ENCODE measurements at regions not wholly inside any gene's neighbourhood (a gene's known extent, or its start where the extent isn't known, plus 50 kb on each side); places are given as distances from the start of the nearest gene placed in this dataset.

GRCh38 chr2:104240984-104241383 lies 612.9 kb upstream of the POU3F3 start:
- H4K20me1 ChIP-seq (ENCODE audit: low read depth, low read length), result no peaks in the 10 kb centered on the region
- 0 out of 2 replicates have a peak, but pooled peaks cover 2% of the 10 kb centered on the region for H3K36me3 ChIP-seq (ENCODE audit: low read length)
- TF ChIP-seq EZH2phosphoT487 (conservative IDR thresholded peaks at IDR 0.05; ENCODE audit: low read length) (no peak), CTCF (IDR thresholded peaks at IDR 0.05; ENCODE audit: insufficient read depth, low read length, poor library complexity, severe bottlenecking) (no peak)

DNA sequence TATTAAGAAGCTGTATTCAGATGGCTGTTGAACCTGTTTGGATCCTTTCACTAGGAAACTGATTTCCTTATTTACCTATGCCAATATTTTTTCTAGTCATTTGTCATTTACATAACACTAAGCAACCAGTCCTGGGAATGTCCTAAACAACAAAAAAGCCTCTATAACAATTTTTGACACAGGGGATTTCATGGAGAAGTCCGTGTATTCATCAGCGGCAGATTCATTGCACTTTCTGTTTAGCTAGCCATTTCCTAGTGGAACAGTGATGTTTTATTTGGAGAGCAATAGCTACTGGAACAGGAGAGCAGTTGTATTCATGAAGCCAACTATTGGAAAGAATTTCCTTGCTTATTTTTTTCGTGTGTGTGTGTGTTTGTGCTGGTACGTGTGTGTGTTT lies 604.3 kb upstream of the POU3F3 start:
- Histone ChIP-seq H3K79me2 (ENCODE audit: insufficient read depth, low read length) (no peaks in the 10 kb centered on the region), H3K4me2 (ENCODE audit: low read depth, low read length, poor library complexity, severe bottlenecking) (no peak overlapping the region), H3K9me2 (replicated peaks; ENCODE audit: insufficient read depth, low read length) (no peaks in the 10 kb centered on the region), H3K36me3 (ENCODE audit: low read length) (no peaks in the 10 kb centered on the region), H3K27me3 (ENCODE audit: low read length) (no peaks in the 10 kb centered on the region), H3K9ac (ENCODE audit: low read length) (no peak overlapping the region), H3K27ac (ENCODE audit: low read depth, low read length) (no peak overlapping the region), H3K4me3 (ENCODE audit: insufficient read depth, low read length, poor library complexity, severe bottlenecking) (no peak overlapping the region), H3K9me3 (ENCODE audit: insufficient read depth, low read length) (no peaks in the 10 kb centered on the region), H4K20me1 (ENCODE audit: low read depth, low read length) (no peaks in the 10 kb centered on the region), H2AFZ (ENCODE audit: low read depth, low read length, severe bottlenecking) (no peak overlapping the region), H3F3A (ENCODE audit: insufficient read depth) (no peaks in the 10 kb centered on the region)
- TF ChIP-seq EZH2phosphoT487 (conservative IDR thresholded peaks at IDR 0.05; ENCODE audit: low read length) (no peak), CTCF (IDR thresholded peaks at IDR 0.05; ENCODE audit: insufficient read depth, low read length, poor library complexity, severe bottlenecking) (no peak)

More at GRCh38 chr2:104240984-104241383, 612.9 kb upstream of the POU3F3 start:
- H2AFZ ChIP-seq (ENCODE audit: low read depth, low read length, severe bottlenecking), result no peak overlapping the region
- peaks cover 18% of the 10 kb centered on the region; the same call in 1 of the 2 replicates for H3K9me3 ChIP-seq (ENCODE audit: insufficient read depth, low read length)
- H3K4me3 ChIP-seq (ENCODE audit: insufficient read depth, low read length, poor library complexity, severe bottlenecking), result no peak overlapping the region
- no peak overlapping the region for H3K4me2 ChIP-seq (ENCODE audit: low read depth, low read length, poor library complexity, severe bottlenecking)
- no peaks in the 10 kb centered on the region for H3K9me2 ChIP-seq (replicated peaks; ENCODE audit: insufficient read depth, low read length)
- no peaks in the 10 kb centered on the region for H3F3A ChIP-seq (ENCODE audit: insufficient read depth)
- H3K79me2 ChIP-seq (ENCODE audit: insufficient read depth, low read length), result no peaks in the 10 kb centered on the region
- no peak overlapping the region for H3K9ac ChIP-seq (ENCODE audit: low read length)
- H3K27ac ChIP-seq (ENCODE audit: low read depth, low read length), result no peak overlapping the region
- H3K27me3 ChIP-seq (ENCODE audit: low read length), result no peaks in the 10 kb centered on the region

GRCh38 chr2:104250635-104251034 lies 603.3 kb upstream of the POU3F3 start:
- Histone ChIP-seq H2AFZ (ENCODE audit: low read depth, low read length, severe bottlenecking) (no peak overlapping the region), H3K4me3 (ENCODE audit: insufficient read depth, low read length, poor library complexity, severe bottlenecking) (no peak overlapping the region), H3K9ac (ENCODE audit: low read length) (no peak overlapping the region), H3K27me3 (ENCODE audit: low read length) (no peaks in the 10 kb centered on the region), H3K9me2 (replicated peaks; ENCODE audit: insufficient read depth, low read length) (no peaks in the 10 kb centered on the region), H3K27ac (ENCODE audit: low read depth, low read length) (no peak overlapping the region), H3K4me2 (ENCODE audit: low read depth, low read length, poor library complexity, severe bottlenecking) (no peak overlapping the region), H3K79me2 (ENCODE audit: insufficient read depth, low read length) (no peaks in the 10 kb centered on the region), H3K9me3 (ENCODE audit: insufficient read depth, low read length) (no peaks in the 10 kb centered on the region), H3K36me3 (ENCODE audit: low read length) (no peaks in the 10 kb centered on the region), H4K20me1 (ENCODE audit: low read depth, low read length) (no peaks in the 10 kb centered on the region), H3F3A (ENCODE audit: insufficient read depth) (no peaks in the 10 kb centered on the region)
- TF ChIP-seq EZH2phosphoT487 (conservative IDR thresholded peaks at IDR 0.05; ENCODE audit: low read length) (no peak), CTCF (IDR thresholded peaks at IDR 0.05; ENCODE audit: insufficient read depth, low read length, poor library complexity, severe bottlenecking) (no peak)
